ENCODE measurements at regions not wholly inside any gene's neighbourhood (a gene's known extent, or its start where the extent isn't known, plus 50 kb on each side); places are given as distances from the start of the nearest gene placed in this dataset.
"Not testable (repeated sequence)": the region's sequence is repeated elsewhere in the genome, so short reads cannot be mapped to it uniquely, and the experiment has no call there.

- 51% methylated on average over 3 of the region's 3 CpGs for WGBS
- no peaks in the 10 kb centered on the region for H3K36me3 ChIP-seq (ENCODE audit: control insufficient read depth in 4 of 4, insufficient read depth in 3 of 4, low read depth in 1 of 4, low read length in 3 of 4)
- DNase-seq (ENCODE audit: low spot score) = no peak
- no peak overlapping the region for H3K4me3 ChIP-seq (ENCODE audit: low read depth in 1 of 3, low read length in 3 of 3)
- H3K9me3 ChIP-seq (ENCODE audit: control insufficient read depth in 4 of 4, low read length in 3 of 4) = no peaks in the 10 kb centered on the region
- H3K27ac ChIP-seq (ENCODE audit: low read depth in 1 of 2, low read length in 2 of 2) = no peak overlapping the region
- H3K27me3 ChIP-seq (ENCODE audit: control insufficient read depth in 4 of 4, insufficient read depth in 4 of 4, low read length in 3 of 4) = peaks cover 0 to 10% (median 2%) of the 10 kb centered on the region in 4 donors
- H3K4me1 ChIP-seq (ENCODE audit: control insufficient read depth in 4 of 4, insufficient read depth in 4 of 4, low read length in 3 of 4) = no peaks in the 10 kb centered on the region
- no peak for TF ChIP-seq FOXA1 (IDR thresholded peaks at IDR 0.05)
- H3K9ac ChIP-seq (ENCODE audit: low read depth in 1 of 2, low read length in 2 of 2) = no peak overlapping the region
Measured at GRCh38 chr14:106069804-106070625, 543.6 kb downstream of the TMEM121 start.

GRCh38 chr14:106080922-106081321 lies 554.5 kb downstream of the TMEM121 start:
- Histone ChIP-seq H3K9me3 (ENCODE audit: control insufficient read depth in 4 of 4, low read length in 3 of 4) (no peaks in the 10 kb centered on the region), H3K27ac (ENCODE audit: low read depth in 1 of 2, low read length in 2 of 2) (no peak overlapping the region), H3K4me1 (ENCODE audit: control insufficient read depth in 4 of 4, insufficient read depth in 4 of 4, low read length in 3 of 4) (no peaks in the 10 kb centered on the region), H3K4me3 (ENCODE audit: low read depth in 1 of 3, low read length in 3 of 3) (no peak overlapping the region), H3K9ac (ENCODE audit: low read depth in 1 of 2, low read length in 2 of 2) (no peak overlapping the region), H3K36me3 (ENCODE audit: control insufficient read depth in 4 of 4, insufficient read depth in 3 of 4, low read depth in 1 of 4, low read length in 3 of 4) (no peaks in the 10 kb centered on the region), H3K27me3 (ENCODE audit: control insufficient read depth in 4 of 4, insufficient read depth in 4 of 4, low read length in 3 of 4) (no peaks in the 10 kb centered on the region)
- TF ChIP-seq RAD21 (IDR thresholded peaks at IDR 0.05) = no peak
- TF ChIP-seq GABPA (IDR thresholded peaks at IDR 0.05 in 1 of 2, conservative IDR thresholded peaks at IDR 0.05 in 1 of 2) = no peak
- no peak for TF ChIP-seq HNF4A (conservative IDR thresholded peaks at IDR 0.05)
- no peak for TF ChIP-seq ATF3 (IDR thresholded peaks at IDR 0.05)
- no peak for TF ChIP-seq FOXA2 (IDR thresholded peaks at IDR 0.05)
- no peak for TF ChIP-seq SP1 (IDR thresholded peaks at IDR 0.05)
- no peak for TF ChIP-seq REST (IDR thresholded peaks at IDR 0.05)
- no peak for TF ChIP-seq TAF1 (conservative IDR thresholded peaks at IDR 0.05)
- no peak for TF ChIP-seq FOXA1 (IDR thresholded peaks at IDR 0.05)
- no peak for TF ChIP-seq ZBTB33 (IDR thresholded peaks at IDR 0.05)
- TF ChIP-seq RXRA (IDR thresholded peaks at IDR 0.05) = no peak
- 55% methylated on average over 4 of the region's 4 CpGs for WGBS
- no peak for DNase-seq (ENCODE audit: low spot score)

GRCh38 chr14:106081721-106082120 lies 555.3 kb downstream of the TMEM121 start:
- H3K27ac ChIP-seq (ENCODE audit: low read depth in 1 of 2, low read length in 2 of 2); DNase-seq (ENCODE audit: low spot score); H3K9ac ChIP-seq (ENCODE audit: low read depth in 1 of 2, low read length in 2 of 2); H3K27me3 ChIP-seq (ENCODE audit: control insufficient read depth in 4 of 4, insufficient read depth in 4 of 4, low read length in 3 of 4); H3K9me3 ChIP-seq (ENCODE audit: control insufficient read depth in 4 of 4, low read length in 3 of 4); H3K4me1 ChIP-seq (ENCODE audit: control insufficient read depth in 4 of 4, insufficient read depth in 4 of 4, low read length in 3 of 4); H3K4me3 ChIP-seq (ENCODE audit: low read depth in 1 of 3, low read length in 3 of 3); H3K36me3 ChIP-seq (ENCODE audit: control insufficient read depth in 4 of 4, insufficient read depth in 3 of 4, low read depth in 1 of 4, low read length in 3 of 4): not testable (repeated sequence)
- 42% methylated on average over 4 of the region's 6 CpGs for WGBS
